ENCODE measurements at regions not wholly inside any gene's neighbourhood (a gene's known extent, or its start where the extent isn't known, plus 50 kb on each side); places are given as distances from the start of the nearest gene placed in this dataset.

- no peak overlapping the region for H3K27ac ChIP-seq (ENCODE audit: poor library complexity, severe bottlenecking)
- H3K36me3 ChIP-seq (ENCODE audit: low read depth), result no peaks in the 10 kb centered on the region
- DNase-seq (ENCODE audit: low spot score), result no peak
- TF ChIP-seq CTCF (IDR thresholded peaks at IDR 0.05; ENCODE audit: poor library complexity, severe bottlenecking), result no peak
- H3K27me3 ChIP-seq (ENCODE audit: insufficient read depth, poor library complexity, severe bottlenecking), result no peaks in the 10 kb centered on the region
- H3K4me3 ChIP-seq (ENCODE audit: severe bottlenecking), result no peak overlapping the region
- ATAC-seq (ENCODE audit: low read depth), result no peak
- peaks cover 3% of the 10 kb centered on the region for H3K4me1 ChIP-seq (ENCODE audit: insufficient read depth, poor library complexity, severe bottlenecking)
- H3K9me3 ChIP-seq (ENCODE audit: severe bottlenecking), result no peaks in the 10 kb centered on the region
Observed at GRCh38 chr13:87536499-87536898, 134.7 kb upstream of the SLITRK5 start.

DNA sequence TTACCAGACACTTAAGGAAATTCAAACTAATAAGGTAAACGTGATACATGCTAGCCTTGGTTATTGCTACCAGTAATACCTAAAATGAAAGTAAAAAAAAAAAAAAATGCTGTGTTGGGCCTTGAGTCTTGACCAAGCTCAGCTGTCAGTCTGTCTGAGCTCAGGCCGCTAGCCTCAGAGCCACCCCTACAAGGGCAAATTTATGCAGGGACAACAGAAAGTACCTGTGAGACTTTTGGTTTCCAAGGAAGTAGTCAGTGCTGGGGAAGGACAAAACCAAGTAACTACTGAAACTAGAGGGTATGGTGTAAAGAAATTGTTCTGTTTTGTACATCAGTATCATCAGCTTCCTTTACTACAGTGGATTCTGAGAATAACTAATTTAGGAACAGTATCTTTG, 134.3 kb upstream of the SLITRK5 start:
- ATAC-seq (ENCODE audit: low read depth), result no peak
- no peak for DNase-seq (ENCODE audit: low spot score)

GRCh38 chr13:87537951-87538350, 133.2 kb upstream of the SLITRK5 start:
- H3K4me1 ChIP-seq (ENCODE audit: insufficient read depth, poor library complexity, severe bottlenecking), result peaks cover 3% of the 10 kb centered on the region
- no peak overlapping the region for H3K27ac ChIP-seq (ENCODE audit: poor library complexity, severe bottlenecking)
- no peak for DNase-seq (ENCODE audit: low spot score)
- no peaks in the 10 kb centered on the region for H3K36me3 ChIP-seq (ENCODE audit: low read depth)
- H3K4me3 ChIP-seq (ENCODE audit: severe bottlenecking), result no peak overlapping the region
- H3K27me3 ChIP-seq (ENCODE audit: insufficient read depth, poor library complexity, severe bottlenecking), result no peaks in the 10 kb centered on the region
- no peaks in the 10 kb centered on the region for H3K9me3 ChIP-seq (ENCODE audit: severe bottlenecking)
- ATAC-seq (ENCODE audit: low read depth), result no peak
- no peak for TF ChIP-seq CTCF (IDR thresholded peaks at IDR 0.05; ENCODE audit: poor library complexity, severe bottlenecking)

More for the DNA sequence above, 134.3 kb upstream of the SLITRK5 start:
- Histone ChIP-seq H3K27ac (ENCODE audit: poor library complexity, severe bottlenecking) (no peak overlapping the region), H3K4me1 (ENCODE audit: insufficient read depth, poor library complexity, severe bottlenecking) (peaks cover 3% of the 10 kb centered on the region), H3K36me3 (ENCODE audit: low read depth) (no peaks in the 10 kb centered on the region), H3K4me3 (ENCODE audit: severe bottlenecking) (no peak overlapping the region), H3K9me3 (ENCODE audit: severe bottlenecking) (no peaks in the 10 kb centered on the region), H3K27me3 (ENCODE audit: insufficient read depth, poor library complexity, severe bottlenecking) (no peaks in the 10 kb centered on the region)
- TF ChIP-seq CTCF (IDR thresholded peaks at IDR 0.05; ENCODE audit: poor library complexity, severe bottlenecking), result no peak

DNA sequence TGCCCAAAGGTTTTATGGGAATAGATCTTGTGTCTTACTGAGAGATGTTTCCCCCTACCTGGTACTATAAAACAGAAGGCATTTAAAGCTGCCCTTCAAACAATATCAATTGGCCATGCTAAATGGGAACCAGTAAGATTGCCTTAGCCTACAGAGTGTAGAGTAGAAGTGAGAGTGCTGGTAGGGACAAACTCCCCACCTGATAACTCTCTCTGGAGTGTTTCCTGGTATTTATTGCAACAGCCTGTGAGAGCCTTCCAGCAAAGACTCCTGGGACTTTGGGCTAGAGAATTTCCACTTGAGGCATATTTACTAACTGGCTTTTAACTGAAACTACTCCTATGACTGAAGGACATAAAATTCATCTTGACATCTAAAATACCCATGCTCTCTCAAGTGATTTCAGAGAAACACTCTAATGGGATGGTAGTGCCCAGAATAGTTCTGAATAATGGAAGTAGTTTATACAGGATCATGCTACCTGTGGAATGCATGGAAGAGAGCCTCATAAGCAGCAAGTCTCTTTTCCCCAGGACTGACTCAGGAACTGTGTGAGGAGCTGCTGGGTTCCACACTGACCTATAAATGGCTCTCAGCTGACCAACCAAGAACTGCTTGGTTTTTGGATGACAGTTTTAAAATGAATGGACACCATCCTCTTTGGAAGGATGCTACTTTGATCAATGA, 132.7 kb upstream of the SLITRK5 start:
- no peaks in the 10 kb centered on the region for H3K36me3 ChIP-seq (ENCODE audit: low read depth)
- H3K4me3 ChIP-seq (ENCODE audit: severe bottlenecking), result no peak overlapping the region
- peaks cover 3% of the 10 kb centered on the region for H3K4me1 ChIP-seq (ENCODE audit: insufficient read depth, poor library complexity, severe bottlenecking)
- ATAC-seq (ENCODE audit: low read depth), result no peak
- DNase-seq (ENCODE audit: low spot score), result no peak
- no peak for TF ChIP-seq CTCF (IDR thresholded peaks at IDR 0.05; ENCODE audit: poor library complexity, severe bottlenecking)
- no peak overlapping the region for H3K27ac ChIP-seq (ENCODE audit: poor library complexity, severe bottlenecking)
- H3K9me3 ChIP-seq (ENCODE audit: severe bottlenecking), result no peaks in the 10 kb centered on the region
- H3K27me3 ChIP-seq (ENCODE audit: insufficient read depth, poor library complexity, severe bottlenecking), result no peaks in the 10 kb centered on the region

GRCh38 chr13:87553142-87553541, 118.0 kb upstream of the SLITRK5 start:
- no peaks in the 10 kb centered on the region for H3K36me3 ChIP-seq (ENCODE audit: low read depth)
- H3K27ac ChIP-seq (ENCODE audit: poor library complexity, severe bottlenecking), result no peak overlapping the region
- TF ChIP-seq CTCF (IDR thresholded peaks at IDR 0.05; ENCODE audit: poor library complexity, severe bottlenecking), result no peak
- H3K9me3 ChIP-seq (ENCODE audit: severe bottlenecking), result no peaks in the 10 kb centered on the region
- H3K4me3 ChIP-seq (ENCODE audit: severe bottlenecking), result no peak overlapping the region
- DNase-seq (ENCODE audit: low spot score) (no peak), ATAC-seq (ENCODE audit: low read depth) (no peak)
- no peaks in the 10 kb centered on the region for H3K27me3 ChIP-seq (ENCODE audit: insufficient read depth, poor library complexity, severe bottlenecking)
- H3K4me1 ChIP-seq (ENCODE audit: insufficient read depth, poor library complexity, severe bottlenecking), result no peaks in the 10 kb centered on the region
